H9 (cell line): ENCODE measurements at regions not wholly inside any gene's neighbourhood (a gene's known extent, or its start where the extent isn't known, plus 50 kb on each side); places are given as distances from the start of the nearest gene placed in this dataset.

ENCODE experiments used
- DNase-seq: peaks from one replicate; pipeline ENCODE4 v3.0.0-alpha.2; 2017
- H2AFZ ChIP-seq: one replicate; pipeline ENCODE4 v1.6.1; 2013; ENCODE audit warnings: mild to moderate bottlenecking, low read length, control low read depth, moderate library complexity
- H2AK5ac ChIP-seq: 2 replicates; pipeline ENCODE4 v1.6.1; 2013; ENCODE audit warnings: low read length, control low read depth, mixed read lengths; ENCODE audit not compliant: insufficient read length
- H2BK120ac ChIP-seq: one replicate; pipeline ENCODE4 v1.6.1; 2013; ENCODE audit warnings: low read depth, mild to moderate bottlenecking, low read length, control low read depth, inconsistent platforms; ENCODE audit not compliant: poor library complexity, severe bottlenecking
- H2BK12ac ChIP-seq: 2 replicates; pipeline ENCODE4 v1.6.1; 2013; ENCODE audit warnings: low read length, control low read depth, mixed read lengths, low read depth; ENCODE audit not compliant: insufficient read length
- H2BK15ac ChIP-seq: 2 replicates; pipeline ENCODE4 v1.6.1; 2013; ENCODE audit warnings: low read depth, low read length, control low read depth
- H2BK20ac ChIP-seq: one replicate; pipeline ENCODE4 v1.6.1; 2013; ENCODE audit warnings: low read depth, mild to moderate bottlenecking, low read length, control low read depth, inconsistent platforms; ENCODE audit not compliant: poor library complexity, severe bottlenecking
- H2BK5ac ChIP-seq: 2 replicates; pipeline ENCODE4 v1.6.1; 2013; ENCODE audit warnings: low read length, control low read depth, mixed read lengths; ENCODE audit not compliant: insufficient read length
- H3K14ac ChIP-seq: 2 replicates; pipeline ENCODE4 v1.6.1; 2013; ENCODE audit warnings: low read length, control low read depth; ENCODE audit not compliant: insufficient read depth
- H3K18ac ChIP-seq: 2 replicates; pipeline ENCODE4 v1.6.1; 2013; ENCODE audit warnings: low read depth, mild to moderate bottlenecking, mixed read lengths, low read length, control low read depth; ENCODE audit not compliant: insufficient read length
- H3K23ac ChIP-seq: 2 replicates; pipeline ENCODE4 v1.6.1; 2013; ENCODE audit warnings: low read length, control low read depth, mixed read lengths, low read depth; ENCODE audit not compliant: insufficient read length
- H3K23me2 ChIP-seq: 2 replicates; pipeline ENCODE4 v1.6.1; 2013; ENCODE audit warnings: low read depth, mild to moderate bottlenecking, mixed read lengths, low read length, control low read depth; ENCODE audit not compliant: insufficient read length, poor library complexity, severe bottlenecking
- H3K27ac ChIP-seq: 2 replicates; pipeline ENCODE4 v1.5.1; 2013; ENCODE audit warnings: low read length, control low read depth, mixed read lengths, low read depth; ENCODE audit not compliant: insufficient read length
- H3K27me3 ChIP-seq: 2 replicates; pipeline ENCODE4 v1.6.1; 2013; ENCODE audit warnings: low read length, control low read depth, inconsistent platforms; ENCODE audit not compliant: insufficient read depth
- H3K4ac ChIP-seq: 2 replicates; pipeline ENCODE4 v1.6.1; 2013; ENCODE audit warnings: low read depth, mild to moderate bottlenecking, control low read depth, inconsistent platforms, low read length, moderate library complexity
- H3K4me1 ChIP-seq: 2 replicates; pipeline ENCODE4 v1.6.1; 2013; ENCODE audit warnings: low read length, control low read depth, inconsistent platforms; ENCODE audit not compliant: insufficient read depth
- H3K4me2 ChIP-seq: 2 replicates; pipeline ENCODE4 v1.6.1; 2013; ENCODE audit warnings: low read length, control low read depth, mixed read lengths; ENCODE audit not compliant: insufficient read length, insufficient read depth
- H3K56ac ChIP-seq: 2 replicates; pipeline ENCODE4 v1.6.1; 2013; ENCODE audit warnings: low read depth, mild to moderate bottlenecking, mixed read lengths, low read length, control low read depth; ENCODE audit not compliant: insufficient read length
- H3K79me1 ChIP-seq: 2 replicates; pipeline ENCODE4 v1.6.1; 2013; ENCODE audit warnings: low read depth, mild to moderate bottlenecking, moderate library complexity, low read length, control low read depth, inconsistent platforms; ENCODE audit not compliant: insufficient read depth, poor library complexity, severe bottlenecking
- H3K79me2 ChIP-seq: 2 replicates; pipeline ENCODE4 v1.6.1; 2013; ENCODE audit warnings: low read length, control low read depth, inconsistent platforms; ENCODE audit not compliant: insufficient read depth
- H3K9ac ChIP-seq: 2 replicates; pipeline ENCODE4 v1.6.1; 2013; ENCODE audit warnings: low read length, control low read depth, mixed read lengths; ENCODE audit not compliant: insufficient read length; ENCODE audit errors: extremely low read depth
- H3K9me3 ChIP-seq: one replicate; pipeline ENCODE4 v1.6.1; 2013; ENCODE audit warnings: low read depth, low read length, inconsistent platforms; ENCODE audit not compliant: control insufficient read depth
- H3T11ph ChIP-seq: one replicate; pipeline ENCODE4 v1.6.1; 2013; ENCODE audit warnings: mild to moderate bottlenecking, low read length, control low read depth, inconsistent platforms
- H4K20me1 ChIP-seq: one replicate; pipeline ENCODE4 v1.6.1; 2013; ENCODE audit not compliant: control insufficient read depth, insufficient read length, insufficient read depth
- H4K5ac ChIP-seq: 2 replicates; pipeline ENCODE4 v1.6.1; 2013; ENCODE audit warnings: low read depth, mild to moderate bottlenecking, mixed read lengths, low read length, control low read depth; ENCODE audit not compliant: insufficient read length
- H4K8ac ChIP-seq: replicated peaks from 2 replicates; pipeline ENCODE4 v1.6.1; 2013; ENCODE audit warnings: low read length, control low read depth, mixed read lengths, low read depth; ENCODE audit not compliant: insufficient read length
- H4K91ac ChIP-seq: 2 replicates; pipeline ENCODE4 v1.6.1; 2013; ENCODE audit warnings: low read depth, mild to moderate bottlenecking, moderate library complexity, mixed read lengths, low read length, control low read depth; ENCODE audit not compliant: insufficient read length
- H3K27ac Mint-ChIP-seq, 3 experiments: 2 replicates in 2 of 3; 3 replicates in 1 of 3; pipeline ENCODE4 v1.8.0; 2020 to 2021; ENCODE audit warnings: mixed read lengths in 3 of 3, mild to moderate bottlenecking in 1 of 3, moderate library complexity in 1 of 3
- H3K27me3 Mint-ChIP-seq: 2 replicates; pipeline ENCODE4 v1.8.0; 2021; ENCODE audit warnings: low read depth, mild to moderate bottlenecking, moderate library complexity, mixed read lengths
- H3K36me3 Mint-ChIP-seq, 3 experiments: 2 replicates in 2 of 3; 3 replicates in 1 of 3; pipeline ENCODE4 v1.8.0; 2020 to 2021; ENCODE audit warnings: low read depth in 3 of 3, mixed read lengths in 3 of 3; ENCODE audit not compliant: insufficient read depth in 1 of 3
- H3K4me1 Mint-ChIP-seq, 2 experiments: 2 replicates each; pipeline ENCODE4 v1.8.0; 2020; ENCODE audit warnings: mixed read lengths in 2 of 2
- H3K4me3 Mint-ChIP-seq, 2 experiments: 2 replicates in 1 of 2; 3 replicates in 1 of 2; pipeline ENCODE4 v1.8.0; 2020 to 2021; ENCODE audit warnings: mild to moderate bottlenecking in 2 of 2, mixed read lengths in 2 of 2, moderate library complexity in 1 of 2
- H3K9me3 Mint-ChIP-seq, 2 experiments: 2 replicates in 1 of 2; 3 replicates in 1 of 2; pipeline ENCODE4 v1.8.0; 2020; ENCODE audit warnings: mild to moderate bottlenecking in 2 of 2, mixed read lengths in 2 of 2, moderate library complexity in 1 of 2
- WGBS: extraction: QIAGEN DNeasy Blood & Tissue Kit; methylation state at CpG from one replicate; pipeline ENCODE4 v1.1.7; 2013; ENCODE audit warnings: missing lambda C conversion rate, low lambda C conversion rate, mixed read lengths; ENCODE audit not compliant: insufficient read length; ENCODE audit errors: extremely low coverage; 5-methylcytosine and 5-hydroxymethylcytosine counted together
- TF ChIP-seq, protein P1 (sequence below): fragments of 200-600 bp; sonication (generic); conservative IDR thresholded peaks from 3 replicates; pipeline ENCODE4 v1.8.0; 2021; ENCODE audit warnings: antibody characterized with exemption, mild to moderate bottlenecking

GRCh38 chr21:16945580-16945979 lies 567.3 kb upstream of the CXADR start:
- no peak overlapping the region for H2BK120ac ChIP-seq
- no peak overlapping the region for H2AFZ ChIP-seq
- H3K4me2 ChIP-seq: no peak overlapping the region
- Mint-ChIP-seq H3K27ac (no peak overlapping the region), H3K9me3 (peaks cover 0 to 14% of the 10 kb centered on the region in 2 experiments; a peak in 4 of 5 replicates), H3K4me1 (no peaks in the 10 kb centered on the region), H3K4me3 (no peak overlapping the region), H3K36me3 (peaks cover 0 to 9% (median 0%) of the 10 kb centered on the region in 3 experiments; a peak in 2 of 7 replicates), H3K27me3 (no peaks in the 10 kb centered on the region)
- H4K20me1 ChIP-seq: no peaks in the 10 kb centered on the region
- no peak overlapping the region for H3K18ac ChIP-seq
- H3K56ac ChIP-seq: no peak overlapping the region
- H3K9me3 ChIP-seq: no peaks in the 10 kb centered on the region
- no peaks in the 10 kb centered on the region for H3K23me2 ChIP-seq
- H3K79me1 ChIP-seq: no peaks in the 10 kb centered on the region
- no peaks in the 10 kb centered on the region for H3K27me3 ChIP-seq
- DNase-seq: no peak
- no peak overlapping the region for H2BK5ac ChIP-seq
- H2AK5ac ChIP-seq: no peak overlapping the region
- H3K4ac ChIP-seq: no peak overlapping the region
- no peak overlapping the region for H3T11ph ChIP-seq
- H3K14ac ChIP-seq: no peak overlapping the region
- no peaks in the 10 kb centered on the region for H3K4me1 ChIP-seq
- no peak overlapping the region for H4K5ac ChIP-seq
- WGBS: no CpG with 5 or more reads among the region's 3 CpGs
- TF ChIP-seq, protein P1, sequence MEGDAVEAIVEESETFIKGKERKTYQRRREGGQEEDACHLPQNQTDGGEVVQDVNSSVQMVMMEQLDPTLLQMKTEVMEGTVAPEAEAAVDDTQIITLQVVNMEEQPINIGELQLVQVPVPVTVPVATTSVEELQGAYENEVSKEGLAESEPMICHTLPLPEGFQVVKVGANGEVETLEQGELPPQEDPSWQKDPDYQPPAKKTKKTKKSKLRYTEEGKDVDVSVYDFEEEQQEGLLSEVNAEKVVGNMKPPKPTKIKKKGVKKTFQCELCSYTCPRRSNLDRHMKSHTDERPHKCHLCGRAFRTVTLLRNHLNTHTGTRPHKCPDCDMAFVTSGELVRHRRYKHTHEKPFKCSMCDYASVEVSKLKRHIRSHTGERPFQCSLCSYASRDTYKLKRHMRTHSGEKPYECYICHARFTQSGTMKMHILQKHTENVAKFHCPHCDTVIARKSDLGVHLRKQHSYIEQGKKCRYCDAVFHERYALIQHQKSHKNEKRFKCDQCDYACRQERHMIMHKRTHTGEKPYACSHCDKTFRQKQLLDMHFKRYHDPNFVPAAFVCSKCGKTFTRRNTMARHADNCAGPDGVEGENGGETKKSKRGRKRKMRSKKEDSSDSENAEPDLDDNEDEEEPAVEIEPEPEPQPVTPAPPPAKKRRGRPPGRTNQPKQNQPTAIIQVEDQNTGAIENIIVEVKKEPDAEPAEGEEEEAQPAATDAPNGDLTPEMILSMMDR: no peak
- no peak overlapping the region for H2BK12ac ChIP-seq
- H2BK15ac ChIP-seq: no peak overlapping the region
- no peaks in the 10 kb centered on the region for H3K79me2 ChIP-seq
- H3K27ac ChIP-seq: no peak overlapping the region
- H4K91ac ChIP-seq: no peak overlapping the region
- H3K9ac ChIP-seq: no peak overlapping the region
- no peak overlapping the region for H4K8ac ChIP-seq
- H2BK20ac ChIP-seq: no peak overlapping the region
- no peak overlapping the region for H3K23ac ChIP-seq
